H9 (cell line): ENCODE measurements at regions not wholly inside any gene's neighbourhood (a gene's known extent, or its start where the extent isn't known, plus 50 kb on each side); places are given as distances from the start of the nearest gene placed in this dataset.

ENCODE experiments used
- DNase-seq: peaks from one replicate; pipeline ENCODE4 v3.0.0-alpha.2; 2017
- H2AFZ ChIP-seq: one replicate; pipeline ENCODE4 v1.6.1; 2013; ENCODE audit warnings: mild to moderate bottlenecking, low read length, control low read depth, moderate library complexity
- H2AK5ac ChIP-seq: 2 replicates; pipeline ENCODE4 v1.6.1; 2013; ENCODE audit warnings: low read length, control low read depth, mixed read lengths; ENCODE audit not compliant: insufficient read length
- H2BK120ac ChIP-seq: one replicate; pipeline ENCODE4 v1.6.1; 2013; ENCODE audit warnings: low read depth, mild to moderate bottlenecking, low read length, control low read depth, inconsistent platforms; ENCODE audit not compliant: poor library complexity, severe bottlenecking
- H2BK12ac ChIP-seq: 2 replicates; pipeline ENCODE4 v1.6.1; 2013; ENCODE audit warnings: low read length, control low read depth, mixed read lengths, low read depth; ENCODE audit not compliant: insufficient read length
- H2BK15ac ChIP-seq: 2 replicates; pipeline ENCODE4 v1.6.1; 2013; ENCODE audit warnings: low read depth, low read length, control low read depth
- H2BK20ac ChIP-seq: one replicate; pipeline ENCODE4 v1.6.1; 2013; ENCODE audit warnings: low read depth, mild to moderate bottlenecking, low read length, control low read depth, inconsistent platforms; ENCODE audit not compliant: poor library complexity, severe bottlenecking
- H2BK5ac ChIP-seq: 2 replicates; pipeline ENCODE4 v1.6.1; 2013; ENCODE audit warnings: low read length, control low read depth, mixed read lengths; ENCODE audit not compliant: insufficient read length
- H3K14ac ChIP-seq: 2 replicates; pipeline ENCODE4 v1.6.1; 2013; ENCODE audit warnings: low read length, control low read depth; ENCODE audit not compliant: insufficient read depth
- H3K18ac ChIP-seq: 2 replicates; pipeline ENCODE4 v1.6.1; 2013; ENCODE audit warnings: low read depth, mild to moderate bottlenecking, mixed read lengths, low read length, control low read depth; ENCODE audit not compliant: insufficient read length
- H3K23ac ChIP-seq: 2 replicates; pipeline ENCODE4 v1.6.1; 2013; ENCODE audit warnings: low read length, control low read depth, mixed read lengths, low read depth; ENCODE audit not compliant: insufficient read length
- H3K23me2 ChIP-seq: 2 replicates; pipeline ENCODE4 v1.6.1; 2013; ENCODE audit warnings: low read depth, mild to moderate bottlenecking, mixed read lengths, low read length, control low read depth; ENCODE audit not compliant: insufficient read length, poor library complexity, severe bottlenecking
- H3K27ac ChIP-seq: 2 replicates; pipeline ENCODE4 v1.5.1; 2013; ENCODE audit warnings: low read length, control low read depth, mixed read lengths, low read depth; ENCODE audit not compliant: insufficient read length
- H3K27me3 ChIP-seq: 2 replicates; pipeline ENCODE4 v1.6.1; 2013; ENCODE audit warnings: low read length, control low read depth, inconsistent platforms; ENCODE audit not compliant: insufficient read depth
- H3K4ac ChIP-seq: 2 replicates; pipeline ENCODE4 v1.6.1; 2013; ENCODE audit warnings: low read depth, mild to moderate bottlenecking, control low read depth, inconsistent platforms, low read length, moderate library complexity
- H3K4me1 ChIP-seq: 2 replicates; pipeline ENCODE4 v1.6.1; 2013; ENCODE audit warnings: low read length, control low read depth, inconsistent platforms; ENCODE audit not compliant: insufficient read depth
- H3K4me2 ChIP-seq: 2 replicates; pipeline ENCODE4 v1.6.1; 2013; ENCODE audit warnings: low read length, control low read depth, mixed read lengths; ENCODE audit not compliant: insufficient read length, insufficient read depth
- H3K56ac ChIP-seq: 2 replicates; pipeline ENCODE4 v1.6.1; 2013; ENCODE audit warnings: low read depth, mild to moderate bottlenecking, mixed read lengths, low read length, control low read depth; ENCODE audit not compliant: insufficient read length
- H3K79me1 ChIP-seq: 2 replicates; pipeline ENCODE4 v1.6.1; 2013; ENCODE audit warnings: low read depth, mild to moderate bottlenecking, moderate library complexity, low read length, control low read depth, inconsistent platforms; ENCODE audit not compliant: insufficient read depth, poor library complexity, severe bottlenecking
- H3K79me2 ChIP-seq: 2 replicates; pipeline ENCODE4 v1.6.1; 2013; ENCODE audit warnings: low read length, control low read depth, inconsistent platforms; ENCODE audit not compliant: insufficient read depth
- H3K9ac ChIP-seq: 2 replicates; pipeline ENCODE4 v1.6.1; 2013; ENCODE audit warnings: low read length, control low read depth, mixed read lengths; ENCODE audit not compliant: insufficient read length; ENCODE audit errors: extremely low read depth
- H3K9me3 ChIP-seq: one replicate; pipeline ENCODE4 v1.6.1; 2013; ENCODE audit warnings: low read depth, low read length, inconsistent platforms; ENCODE audit not compliant: control insufficient read depth
- H3T11ph ChIP-seq: one replicate; pipeline ENCODE4 v1.6.1; 2013; ENCODE audit warnings: mild to moderate bottlenecking, low read length, control low read depth, inconsistent platforms
- H4K20me1 ChIP-seq: one replicate; pipeline ENCODE4 v1.6.1; 2013; ENCODE audit not compliant: control insufficient read depth, insufficient read length, insufficient read depth
- H4K5ac ChIP-seq: 2 replicates; pipeline ENCODE4 v1.6.1; 2013; ENCODE audit warnings: low read depth, mild to moderate bottlenecking, mixed read lengths, low read length, control low read depth; ENCODE audit not compliant: insufficient read length
- H4K8ac ChIP-seq: replicated peaks from 2 replicates; pipeline ENCODE4 v1.6.1; 2013; ENCODE audit warnings: low read length, control low read depth, mixed read lengths, low read depth; ENCODE audit not compliant: insufficient read length
- H4K91ac ChIP-seq: 2 replicates; pipeline ENCODE4 v1.6.1; 2013; ENCODE audit warnings: low read depth, mild to moderate bottlenecking, moderate library complexity, mixed read lengths, low read length, control low read depth; ENCODE audit not compliant: insufficient read length
- H3K27ac Mint-ChIP-seq, 3 experiments: 2 replicates in 2 of 3; 3 replicates in 1 of 3; pipeline ENCODE4 v1.8.0; 2020 to 2021; ENCODE audit warnings: mixed read lengths in 3 of 3, mild to moderate bottlenecking in 1 of 3, moderate library complexity in 1 of 3
- H3K27me3 Mint-ChIP-seq: 2 replicates; pipeline ENCODE4 v1.8.0; 2021; ENCODE audit warnings: low read depth, mild to moderate bottlenecking, moderate library complexity, mixed read lengths
- H3K36me3 Mint-ChIP-seq, 3 experiments: 2 replicates in 2 of 3; 3 replicates in 1 of 3; pipeline ENCODE4 v1.8.0; 2020 to 2021; ENCODE audit warnings: low read depth in 3 of 3, mixed read lengths in 3 of 3; ENCODE audit not compliant: insufficient read depth in 1 of 3
- H3K4me1 Mint-ChIP-seq, 2 experiments: 2 replicates each; pipeline ENCODE4 v1.8.0; 2020; ENCODE audit warnings: mixed read lengths in 2 of 2
- H3K4me3 Mint-ChIP-seq, 2 experiments: 2 replicates in 1 of 2; 3 replicates in 1 of 2; pipeline ENCODE4 v1.8.0; 2020 to 2021; ENCODE audit warnings: mild to moderate bottlenecking in 2 of 2, mixed read lengths in 2 of 2, moderate library complexity in 1 of 2
- H3K9me3 Mint-ChIP-seq, 2 experiments: 2 replicates in 1 of 2; 3 replicates in 1 of 2; pipeline ENCODE4 v1.8.0; 2020; ENCODE audit warnings: mild to moderate bottlenecking in 2 of 2, mixed read lengths in 2 of 2, moderate library complexity in 1 of 2
- WGBS: extraction: QIAGEN DNeasy Blood & Tissue Kit; methylation state at CpG from one replicate; pipeline ENCODE4 v1.1.7; 2013; ENCODE audit warnings: missing lambda C conversion rate, low lambda C conversion rate, mixed read lengths; ENCODE audit not compliant: insufficient read length; ENCODE audit errors: extremely low coverage; 5-methylcytosine and 5-hydroxymethylcytosine counted together
- TF ChIP-seq, protein P1 (sequence below): fragments of 200-600 bp; sonication (generic); conservative IDR thresholded peaks from 3 replicates; pipeline ENCODE4 v1.8.0; 2021; ENCODE audit warnings: antibody characterized with exemption, mild to moderate bottlenecking

GRCh38 chr1:91152331-91152730, 130.5 kb upstream of the ZNF644 start:
- Histone ChIP-seq H2AK5ac (no peak overlapping the region), H3K4ac (no peak overlapping the region), H3K18ac (no peak overlapping the region), H3K27ac (no peak overlapping the region), H4K91ac (no peak overlapping the region), H2BK12ac (no peak overlapping the region), H4K8ac (no peak overlapping the region), H3K79me2 (no peaks in the 10 kb centered on the region), H3K23me2 (no peaks in the 10 kb centered on the region), H2BK120ac (no peak overlapping the region), H3K4me1 (no peaks in the 10 kb centered on the region), H2AFZ (no peak overlapping the region), H3T11ph (no peak overlapping the region), H4K5ac (no peak overlapping the region), H3K4me2 (no peak overlapping the region), H2BK20ac (no peak overlapping the region), H3K56ac (no peak overlapping the region), H4K20me1 (no peaks in the 10 kb centered on the region), H3K14ac (no peak overlapping the region), H2BK5ac (no peak overlapping the region), H3K9ac (no peak overlapping the region), H2BK15ac (no peak overlapping the region), H3K79me1 (no peaks in the 10 kb centered on the region), H3K27me3 (no peaks in the 10 kb centered on the region), H3K23ac (no peak overlapping the region), H3K9me3 (no peaks in the 10 kb centered on the region)
- 0 out of 7 replicates have a peak overlapping the region, but pooled peaks of 1 of the 3 experiments have one; percentile 7 for H3K27ac Mint-ChIP-seq
- WGBS: no CpG with 5 or more reads among the region's 5 CpGs
- H3K27me3 Mint-ChIP-seq: no peaks in the 10 kb centered on the region; the same call in 1 of the 2 replicates
- no peak for DNase-seq
- TF ChIP-seq, protein P1, sequence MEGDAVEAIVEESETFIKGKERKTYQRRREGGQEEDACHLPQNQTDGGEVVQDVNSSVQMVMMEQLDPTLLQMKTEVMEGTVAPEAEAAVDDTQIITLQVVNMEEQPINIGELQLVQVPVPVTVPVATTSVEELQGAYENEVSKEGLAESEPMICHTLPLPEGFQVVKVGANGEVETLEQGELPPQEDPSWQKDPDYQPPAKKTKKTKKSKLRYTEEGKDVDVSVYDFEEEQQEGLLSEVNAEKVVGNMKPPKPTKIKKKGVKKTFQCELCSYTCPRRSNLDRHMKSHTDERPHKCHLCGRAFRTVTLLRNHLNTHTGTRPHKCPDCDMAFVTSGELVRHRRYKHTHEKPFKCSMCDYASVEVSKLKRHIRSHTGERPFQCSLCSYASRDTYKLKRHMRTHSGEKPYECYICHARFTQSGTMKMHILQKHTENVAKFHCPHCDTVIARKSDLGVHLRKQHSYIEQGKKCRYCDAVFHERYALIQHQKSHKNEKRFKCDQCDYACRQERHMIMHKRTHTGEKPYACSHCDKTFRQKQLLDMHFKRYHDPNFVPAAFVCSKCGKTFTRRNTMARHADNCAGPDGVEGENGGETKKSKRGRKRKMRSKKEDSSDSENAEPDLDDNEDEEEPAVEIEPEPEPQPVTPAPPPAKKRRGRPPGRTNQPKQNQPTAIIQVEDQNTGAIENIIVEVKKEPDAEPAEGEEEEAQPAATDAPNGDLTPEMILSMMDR: no peak
- H3K9me3 Mint-ChIP-seq: no peaks in the 10 kb centered on the region
- H3K4me3 Mint-ChIP-seq: no peak overlapping the region
- peaks cover 7 to 14% of the 10 kb centered on the region in 2 experiments for H3K4me1 Mint-ChIP-seq
- no peaks in the 10 kb centered on the region for H3K36me3 Mint-ChIP-seq
